GM19372 (cell line): ENCODE measurements at regions not wholly inside any gene's neighbourhood (a gene's known extent, or its start where the extent isn't known, plus 50 kb on each side); places are given as distances from the start of the nearest gene placed in this dataset.

Experiments used
- ATAC-seq: cut with Tn5 transposase; IDR thresholded peaks from one replicate; pipeline ENCODE4 v1.9.1; 2021; ENCODE audit warnings: mild to moderate bottlenecking, low read depth, moderate library complexity; ENCODE audit not compliant: unreplicated experiment

- no peak for ATAC-seq
Observed at GRCh38 chr3:34174740-34175139, 376.3 kb downstream of the PDCD6IP start.

- no peak for ATAC-seq
Observed at GRCh38 chr3:34175636-34176176, 377.3 kb downstream of the PDCD6IP start.

GRCh38 chr3:34176723-34177122 is 378.3 kb downstream of the PDCD6IP start:
- ATAC-seq, result no peak

- peak; percentile 46 for ATAC-seq
Observed at GRCh38 chr3:34178415-34178814, 380.0 kb downstream of the PDCD6IP start.

GRCh38 chr3:34179716-34180115 is 381.3 kb downstream of the PDCD6IP start:
- no peak for ATAC-seq

GRCh38 chr3:34180532-34180931 is 382.1 kb downstream of the PDCD6IP start:
- no peak for ATAC-seq

GRCh38 chr3:34183114-34183513 is 384.7 kb downstream of the PDCD6IP start:
- ATAC-seq, result no peak

- no peak for ATAC-seq
Observed at GRCh38 chr3:34183611-34184340, 385.3 kb downstream of the PDCD6IP start.

GRCh38 chr3:34185301-34185700 is 386.9 kb downstream of the PDCD6IP start:
- no peak for ATAC-seq

GRCh38 chr3:34189133-34189532 is 390.7 kb downstream of the PDCD6IP start:
- no peak for ATAC-seq

- no peak for ATAC-seq
Observed at GRCh38 chr3:34196914-34197313, 398.5 kb downstream of the PDCD6IP start.

GRCh38 chr3:34198309-34198708 is 399.9 kb downstream of the PDCD6IP start:
- peak; percentile 45 for ATAC-seq

- ATAC-seq, result peak; percentile 76
Observed at GRCh38 chr3:34200576-34200975, 402.1 kb downstream of the PDCD6IP start.

- ATAC-seq, result no peak
Observed at GRCh38 chr3:34202975-34203374, 404.5 kb downstream of the PDCD6IP start.

- ATAC-seq, result no peak
Observed at GRCh38 chr3:34203386-34203785, 405.0 kb downstream of the PDCD6IP start.

GRCh38 chr3:34207002-34207401 is 408.6 kb downstream of the PDCD6IP start:
- ATAC-seq, result no peak

GRCh38 chr3:34207806-34208205 is 409.4 kb downstream of the PDCD6IP start:
- ATAC-seq, result no peak

- no peak for ATAC-seq
Observed at GRCh38 chr3:34212175-34212574, 413.7 kb downstream of the PDCD6IP start.

GRCh38 chr3:34212656-34213055 is 414.2 kb downstream of the PDCD6IP start:
- no peak for ATAC-seq

GRCh38 chr3:34213478-34213877 is 415.0 kb downstream of the PDCD6IP start:
- no peak for ATAC-seq

GRCh38 chr3:34216711-34217335 is 418.4 kb downstream of the PDCD6IP start:
- no peak for ATAC-seq
